ENCODE measurements at regions not wholly inside any gene's neighbourhood (a gene's known extent, or its start where the extent isn't known, plus 50 kb on each side); places are given as distances from the start of the nearest gene placed in this dataset.

DNA sequence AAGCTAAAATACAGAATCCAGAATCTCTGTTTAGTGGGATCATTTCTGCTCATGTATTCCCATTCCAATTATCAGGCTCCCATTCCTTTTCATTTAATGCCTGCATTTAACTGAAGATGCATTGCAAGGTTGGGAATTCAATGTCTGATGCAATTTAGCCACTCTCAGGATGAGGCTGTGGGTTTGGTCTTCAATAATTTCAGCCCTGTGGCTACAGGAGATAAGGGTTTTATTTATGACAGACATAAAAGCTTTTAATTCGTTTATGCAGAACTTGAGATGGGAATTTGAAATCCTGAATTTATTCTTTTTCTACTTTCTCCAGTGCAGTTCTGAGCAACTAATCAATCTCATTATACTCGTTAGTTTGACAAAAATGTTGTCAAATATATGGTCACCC lies 1225.9 kb downstream of the PCDH18 start:
- TF ChIP-seq CTCF (conservative IDR thresholded peaks at IDR 0.05), result no peak
- no peak for TF ChIP-seq EZH2 (IDR thresholded peaks at IDR 0.05; ENCODE audit: low read depth)

Measured in PC-9 (cell line).